HG03175 (cell line): ENCODE measurements at regions not wholly inside any gene's neighbourhood (a gene's known extent, or its start where the extent isn't known, plus 50 kb on each side); places are given as distances from the start of the nearest gene placed in this dataset.

Experiments used
- ATAC-seq: cut with Tn5 transposase; IDR thresholded peaks from one replicate; pipeline ENCODE4 v1.9.1; 2021; ENCODE audit warnings: mild to moderate bottlenecking, moderate library complexity; ENCODE audit not compliant: unreplicated experiment

GRCh38 chr7:17474724-17475344, 176.4 kb downstream of the AHR start:
- ATAC-seq: no peak

GRCh38 chr7:17477182-17477581, 178.7 kb downstream of the AHR start:
- no peak for ATAC-seq

- ATAC-seq: no peak
Measured at GRCh38 chr7:17481118-17481517, 182.7 kb downstream of the AHR start.

- ATAC-seq: no peak
Measured at GRCh38 chr7:17485368-17485767, 186.9 kb downstream of the AHR start.

- ATAC-seq: no peak
Measured at GRCh38 chr7:17485904-17486303, 187.5 kb downstream of the AHR start.

- no peak for ATAC-seq
Measured at GRCh38 chr7:17486835-17487234, 188.4 kb downstream of the AHR start.

- no peak for ATAC-seq
Measured at GRCh38 chr7:17487343-17487742, 188.9 kb downstream of the AHR start.

GRCh38 chr7:17488829-17489228, 190.4 kb downstream of the AHR start:
- ATAC-seq: no peak

GRCh38 chr7:17489961-17490360, 191.5 kb downstream of the AHR start:
- ATAC-seq: no peak

- no peak for ATAC-seq
Measured at GRCh38 chr7:17490825-17491224, 192.4 kb downstream of the AHR start.

- peak; percentile 68 for ATAC-seq
Measured at GRCh38 chr7:17492437-17492836, 194.0 kb downstream of the AHR start.

- ATAC-seq: no peak
Measured at GRCh38 chr7:17493446-17493845, 195.0 kb downstream of the AHR start.

GRCh38 chr7:17495655-17496394, 197.4 kb downstream of the AHR start:
- no peak for ATAC-seq

- no peak for ATAC-seq
Measured at GRCh38 chr7:17497136-17497535, 198.7 kb downstream of the AHR start.

GRCh38 chr7:17497549-17498167, 199.2 kb downstream of the AHR start:
- ATAC-seq: no peak

- ATAC-seq: no peak
Measured at GRCh38 chr7:17498230-17498629, 199.8 kb downstream of the AHR start.

GRCh38 chr7:17500736-17501135, 202.3 kb downstream of the AHR start:
- ATAC-seq: no peak

- no peak for ATAC-seq
Measured at GRCh38 chr7:17501441-17502212, 203.2 kb downstream of the AHR start.

GRCh38 chr7:17502213-17503060, 204.0 kb downstream of the AHR start:
- no peak for ATAC-seq

- peak; percentile 71 for ATAC-seq
Measured at GRCh38 chr7:17506095-17506494, 207.6 kb downstream of the AHR start.

GRCh38 chr7:17506596-17506995, 208.1 kb downstream of the AHR start:
- no peak for ATAC-seq
